HepG2 (cell line): ENCODE measurements at regions not wholly inside any gene's neighbourhood (a gene's known extent, or its start where the extent isn't known, plus 50 kb on each side); places are given as distances from the start of the nearest gene placed in this dataset.
A peak's percentile ranks its signal among the peaks of the same experiment; 100 is the strongest.

Experiments
- ATAC-seq: fragments of 200-7000 bp; cut with Tn5 transposase; 3 replicates; pipeline ENCODE4 v1.9.1; 2020; ENCODE audit warnings: mild to moderate bottlenecking, moderate library complexity
- BruUV-seq: library from RNA; stranded (reverse); fragments of 400-500 nt; replicated peaks from 2 replicates; lab custom pipeline; 2021; lab: Mats Ljungman, UMichigan
- CTCF ChIA-PET: fragments of 300-600 bp; formaldehyde crosslinking; extraction: SDS; loops from one replicate; lab custom pipeline; 2021; ENCODE audit warnings: low total read pairs, inconsistent platforms, low intra/inter-chr PET ratio; lab: Yijun Ruan, JAX
- POLR2A ChIA-PET: fragments of 350-600 bp; sonication (Branson Sonifier 250); formaldehyde crosslinking; loops from one replicate; lab custom pipeline; 2020; ENCODE audit warnings: antibody characterized with exemption, inconsistent platforms; lab: Yijun Ruan, JAX
- DNase-seq: peaks from one replicate; pipeline ENCODE4 v3.0.0-alpha.2; 2015; ENCODE audit warnings: low spot score
- FAIRE-seq: peaks from 3 replicates; lab custom pipeline; 2011; peaks lifted over from hg19 to GRCh38; lab: Jason Lieb, UNC
- H2AFZ ChIP-seq: one replicate; pipeline ENCODE4 v1.6.1; 2011; ENCODE audit warnings: low read length, inconsistent platforms
- H3K27ac ChIP-seq: fragments of 300-600 bp; 3 replicates; pipeline ENCODE4 v1.8.0; 2011; ENCODE audit warnings: mixed run types, mild to moderate bottlenecking, mixed read lengths, low read length, inconsistent platforms; ENCODE audit not compliant: insufficient read depth; ENCODE audit errors: extremely low read length
- H3K27me3 ChIP-seq, 2 experiments: fragments of 200-600 bp in 1 of 2; 2 replicates in 1 of 2; 3 replicates in 1 of 2; pipeline versions ENCODE4 v1.6.0 to v1.8.0; 2011; ENCODE audit warnings: low read length in 2 of 2, mild to moderate bottlenecking in 2 of 2, moderate library complexity in 2 of 2, inconsistent platforms in 1 of 2; ENCODE audit not compliant: insufficient read depth in 2 of 2, control insufficient read depth in 1 of 2
- H3K36me3 ChIP-seq, 2 experiments: fragments of 200-600 bp in 1 of 2; replicated peaks in 1 of 2; 2 replicates in 1 of 2; 3 replicates in 1 of 2; pipeline versions ENCODE4 v1.5.1 to v1.8.0; 2011; ENCODE audit warnings: low read length in 2 of 2, inconsistent platforms in 1 of 2; ENCODE audit not compliant: insufficient read depth in 2 of 2, control insufficient read depth in 1 of 2
- H3K4me1 ChIP-seq: 2 replicates; pipeline ENCODE4 v1.5.1; 2012; ENCODE audit warnings: low read length, inconsistent platforms; ENCODE audit not compliant: insufficient read depth
- H3K4me2 ChIP-seq: 2 replicates; pipeline ENCODE4 v1.6.0; 2011; ENCODE audit warnings: low read depth, low read length, inconsistent platforms
- H3K4me3 ChIP-seq, 3 experiments: fragments of 200-600 bp in 1 of 3; sonication (generic), shearing (Covaris generic) in 1 of 3; replicated peaks in 1 of 3; 2 replicates each; pipeline ENCODE4 v1.5.1; 2011 to 2016; ENCODE audit warnings: low read length in 3 of 3, inconsistent platforms in 2 of 3, low read depth in 2 of 3, mild to moderate bottlenecking in 2 of 3, control low read depth in 1 of 3, mixed read lengths in 1 of 3; ENCODE audit not compliant: insufficient read depth in 1 of 3
- H3K79me2 ChIP-seq: one replicate; pipeline ENCODE4 v1.6.1; 2011; ENCODE audit warnings: low read length, inconsistent platforms; ENCODE audit not compliant: insufficient read depth
- H3K9ac ChIP-seq: 2 replicates; pipeline ENCODE4 v1.6.0; 2011; ENCODE audit warnings: mild to moderate bottlenecking, low read depth, low read length, inconsistent platforms; ENCODE audit not compliant: insufficient read depth
- H3K9me3 ChIP-seq: 2 replicates; pipeline ENCODE4 v1.5.1; 2012; ENCODE audit warnings: mild to moderate bottlenecking, low read length
- H4K20me1 ChIP-seq: 2 replicates; pipeline ENCODE4 v1.6.0; 2011; ENCODE audit warnings: inconsistent platforms, mild to moderate bottlenecking, low read length, moderate library complexity; ENCODE audit not compliant: insufficient read depth
- FOSL2 ChIP-seq: sonication (generic); formaldehyde crosslinking; IDR thresholded peaks from 2 replicates; pipeline ENCODE4 v1.4.0; 2020; ENCODE audit warnings: missing genetic modification reagents
- MIXL1 ChIP-seq: IDR thresholded peaks from 2 replicates; pipeline ENCODE4 v1.6.1; 2016
- ZFP36L2 ChIP-seq: sonication (generic); formaldehyde crosslinking; IDR thresholded peaks from 2 replicates; pipeline ENCODE4 v1.4.0; 2020; ENCODE audit warnings: missing genetic modification reagents
- ZNF263 ChIP-seq: sonication (generic); formaldehyde crosslinking; IDR thresholded peaks from 2 replicates; pipeline ENCODE4 v1.4.0; 2020; ENCODE audit warnings: missing genetic modification reagents
- WGBS: methylation state at CpG from one replicate; pipeline ENCODE4 v1.1.6; 2017; ENCODE audit warnings: low lambda C conversion rate; 5-methylcytosine and 5-hydroxymethylcytosine counted together
- in situ Hi-C: cut with HindIII; loops from 2 replicates; pipeline ENCODE4 v1.10.0; 2017; ENCODE audit warnings: low pct_unique_long_range_greater_than_20kb; ENCODE audit not compliant: extremely low pct_ligation_motif_present
- intact Hi-C: fragments of 100-400 bp; cut with micrococcal nuclease; formaldehyde crosslinking; loops from one replicate; pipeline ENCODE4 v1.10.0; 2022; ENCODE audit not compliant: unreplicated experiment
- TF ChIP-seq, protein P1 (sequence below): sonication (generic); formaldehyde crosslinking; IDR thresholded peaks from 2 replicates; pipeline ENCODE4 v1.5.0; 2020; ENCODE audit warnings: mild to moderate bottlenecking, missing genetic modification reagents, borderline replicate concordance
- TF ChIP-seq, protein P2 (sequence below): sonication (generic); formaldehyde crosslinking; IDR thresholded peaks from 2 replicates; pipeline ENCODE4 v1.4.0; 2020; ENCODE audit warnings: missing genetic modification reagents

DNA sequence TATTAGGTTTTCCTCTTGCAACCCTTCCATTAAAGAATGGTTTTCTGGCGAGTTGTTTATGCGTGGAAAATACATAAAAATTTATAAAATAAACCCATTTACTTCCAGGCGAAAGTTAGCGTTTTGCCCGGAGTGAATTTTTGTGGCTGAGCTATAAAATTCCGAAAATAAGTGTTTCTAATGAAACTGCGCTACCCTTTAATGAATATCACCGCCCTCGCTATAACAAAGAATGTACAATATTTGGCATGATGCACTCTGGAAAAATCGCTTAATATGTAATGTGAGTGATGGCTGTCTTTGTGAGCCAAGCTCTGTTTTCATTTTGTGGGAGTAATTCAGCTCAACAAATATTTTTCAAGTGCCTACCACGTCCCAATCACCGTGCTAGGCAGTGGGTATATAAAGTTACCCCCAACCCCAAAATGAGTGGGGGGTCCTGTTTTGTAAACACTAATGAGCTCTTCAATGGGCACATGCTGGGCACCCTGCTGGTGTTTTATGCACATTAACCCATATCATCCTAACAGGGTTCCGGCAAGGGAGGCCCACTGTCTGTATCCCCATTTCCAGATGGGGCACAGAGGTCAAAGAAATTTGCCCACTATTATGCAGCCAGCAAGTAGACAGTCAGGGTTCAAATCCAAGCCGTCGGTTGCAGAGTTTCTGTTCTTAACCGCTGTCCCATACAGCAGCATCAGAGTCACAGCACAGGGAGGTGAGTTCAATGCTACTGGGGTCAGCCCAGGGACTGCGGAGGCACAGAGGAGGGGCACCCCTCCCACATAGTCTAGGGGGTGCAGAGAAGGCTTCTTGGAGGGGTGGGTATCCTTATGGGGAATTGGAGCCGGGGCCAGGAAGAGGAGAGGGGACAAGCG lies 65.7 kb upstream of the STX18 start:
- 96% methylated on average over 19 of the region's 19 CpGs for WGBS
- in situ Hi-C loops = no loop called here
- DNase-seq = no peak
- Histone ChIP-seq H3K27ac (no peak overlapping the region), H3K4me1 (peaks cover 59% of the 10 kb centered on the region), H3K4me3 (no peak overlapping the region), H3K9me3 (no peaks in the 10 kb centered on the region), H2AFZ (no peak overlapping the region), H3K4me2 (no peak overlapping the region), H4K20me1 (no peaks in the 10 kb centered on the region), H3K27me3 (no peaks in the 10 kb centered on the region), H3K9ac (no peak overlapping the region), H3K36me3 (no peaks in the 10 kb centered on the region), H3K79me2 (no peaks in the 10 kb centered on the region)
- no peak for FAIRE-seq
- no peak for TF ChIP-seq MIXL1 (CRISPR knock-in tag)
- TF ChIP-seq ZFP36L2 (CRISPR knock-in tag) = no peak
- CTCF ChIA-PET = no interaction called here
- ATAC-seq = no peak
- POLR2A ChIA-PET = interaction anchor here (0.6 kb wide), 1 partner anchor 65 kb away, joined by 3 read pairs; the partner anchor contains the start of gene STX18
- BruUV-seq = no TSS peak
- intact Hi-C loops = no loop called here

DNA sequence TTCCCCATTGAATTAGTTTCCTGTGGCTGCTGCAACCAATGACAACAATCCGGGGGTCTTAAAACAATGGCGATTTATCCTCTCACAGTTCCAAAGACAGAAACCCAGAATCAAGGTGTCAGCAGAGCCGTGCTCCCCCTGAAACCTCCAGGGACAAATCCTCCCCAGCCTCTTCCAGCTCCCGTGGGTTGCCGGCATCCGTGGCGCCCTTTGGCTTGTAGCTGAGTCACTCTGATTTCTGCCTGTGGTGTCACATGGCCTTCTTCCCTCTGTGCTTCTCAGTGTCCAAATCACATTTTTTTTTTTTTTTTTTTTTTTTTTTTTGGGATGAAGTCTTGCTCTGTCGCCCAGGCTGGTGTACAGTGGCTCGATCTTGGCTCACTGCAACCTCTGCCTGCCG lies 64.5 kb upstream of the STX18 start:
- TF ChIP-seq, protein P1, sequence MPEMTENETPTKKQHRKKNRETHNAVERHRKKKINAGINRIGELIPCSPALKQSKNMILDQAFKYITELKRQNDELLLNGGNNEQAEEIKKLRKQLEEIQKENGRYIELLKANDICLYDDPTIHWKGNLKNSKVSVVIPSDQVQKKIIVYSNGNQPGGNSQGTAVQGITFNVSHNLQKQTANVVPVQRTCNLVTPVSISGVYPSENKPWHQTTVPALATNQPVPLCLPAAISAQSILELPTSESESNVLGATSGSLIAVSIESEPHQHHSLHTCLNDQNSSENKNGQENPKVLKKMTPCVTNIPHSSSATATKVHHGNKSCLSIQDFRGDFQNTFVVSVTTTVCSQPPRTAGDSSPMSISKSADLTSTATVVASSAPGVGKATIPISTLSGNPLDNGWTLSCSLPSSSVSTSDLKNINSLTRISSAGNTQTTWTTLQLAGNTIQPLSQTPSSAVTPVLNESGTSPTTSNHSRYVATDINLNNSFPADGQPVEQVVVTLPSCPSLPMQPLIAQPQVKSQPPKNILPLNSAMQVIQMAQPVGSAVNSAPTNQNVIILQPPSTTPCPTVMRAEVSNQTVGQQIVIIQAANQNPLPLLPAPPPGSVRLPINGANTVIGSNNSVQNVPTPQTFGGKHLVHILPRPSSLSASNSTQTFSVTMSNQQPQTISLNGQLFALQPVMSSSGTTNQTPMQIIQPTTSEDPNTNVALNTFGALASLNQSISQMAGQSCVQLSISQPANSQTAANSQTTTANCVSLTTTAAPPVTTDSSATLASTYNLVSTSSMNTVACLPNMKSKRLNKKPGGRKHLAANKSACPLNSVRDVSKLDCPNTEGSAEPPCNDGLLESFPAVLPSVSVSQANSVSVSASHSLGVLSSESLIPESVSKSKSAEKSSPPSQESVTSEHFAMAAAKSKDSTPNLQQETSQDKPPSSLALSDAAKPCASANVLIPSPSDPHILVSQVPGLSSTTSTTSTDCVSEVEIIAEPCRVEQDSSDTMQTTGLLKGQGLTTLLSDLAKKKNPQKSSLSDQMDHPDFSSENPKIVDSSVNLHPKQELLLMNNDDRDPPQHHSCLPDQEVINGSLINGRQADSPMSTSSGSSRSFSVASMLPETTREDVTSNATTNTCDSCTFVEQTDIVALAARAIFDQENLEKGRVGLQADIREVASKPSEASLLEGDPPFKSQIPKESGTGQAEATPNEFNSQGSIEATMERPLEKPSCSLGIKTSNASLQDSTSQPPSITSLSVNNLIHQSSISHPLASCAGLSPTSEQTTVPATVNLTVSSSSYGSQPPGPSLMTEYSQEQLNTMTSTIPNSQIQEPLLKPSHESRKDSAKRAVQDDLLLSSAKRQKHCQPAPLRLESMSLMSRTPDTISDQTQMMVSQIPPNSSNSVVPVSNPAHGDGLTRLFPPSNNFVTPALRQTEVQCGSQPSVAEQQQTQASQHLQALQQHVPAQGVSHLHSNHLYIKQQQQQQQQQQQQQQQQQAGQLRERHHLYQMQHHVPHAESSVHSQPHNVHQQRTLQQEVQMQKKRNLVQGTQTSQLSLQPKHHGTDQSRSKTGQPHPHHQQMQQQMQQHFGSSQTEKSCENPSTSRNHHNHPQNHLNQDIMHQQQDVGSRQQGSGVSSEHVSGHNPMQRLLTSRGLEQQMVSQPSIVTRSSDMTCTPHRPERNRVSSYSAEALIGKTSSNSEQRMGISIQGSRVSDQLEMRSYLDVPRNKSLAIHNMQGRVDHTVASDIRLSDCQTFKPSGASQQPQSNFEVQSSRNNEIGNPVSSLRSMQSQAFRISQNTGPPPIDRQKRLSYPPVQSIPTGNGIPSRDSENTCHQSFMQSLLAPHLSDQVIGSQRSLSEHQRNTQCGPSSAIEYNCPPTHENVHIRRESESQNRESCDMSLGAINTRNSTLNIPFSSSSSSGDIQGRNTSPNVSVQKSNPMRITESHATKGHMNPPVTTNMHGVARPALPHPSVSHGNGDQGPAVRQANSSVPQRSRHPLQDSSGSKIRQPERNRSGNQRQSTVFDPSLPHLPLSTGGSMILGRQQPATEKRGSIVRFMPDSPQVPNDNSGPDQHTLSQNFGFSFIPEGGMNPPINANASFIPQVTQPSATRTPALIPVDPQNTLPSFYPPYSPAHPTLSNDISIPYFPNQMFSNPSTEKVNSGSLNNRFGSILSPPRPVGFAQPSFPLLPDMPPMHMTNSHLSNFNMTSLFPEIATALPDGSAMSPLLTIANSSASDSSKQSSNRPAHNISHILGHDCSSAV (CRISPR knock-in tag) = no peak
- TF ChIP-seq FOSL2 (CRISPR knock-in tag) (peak; percentile 31; the same call in 1 of the 2 replicates), ZNF263 (CRISPR knock-in tag) (peak; percentile 80)
- TF ChIP-seq, protein P2, sequence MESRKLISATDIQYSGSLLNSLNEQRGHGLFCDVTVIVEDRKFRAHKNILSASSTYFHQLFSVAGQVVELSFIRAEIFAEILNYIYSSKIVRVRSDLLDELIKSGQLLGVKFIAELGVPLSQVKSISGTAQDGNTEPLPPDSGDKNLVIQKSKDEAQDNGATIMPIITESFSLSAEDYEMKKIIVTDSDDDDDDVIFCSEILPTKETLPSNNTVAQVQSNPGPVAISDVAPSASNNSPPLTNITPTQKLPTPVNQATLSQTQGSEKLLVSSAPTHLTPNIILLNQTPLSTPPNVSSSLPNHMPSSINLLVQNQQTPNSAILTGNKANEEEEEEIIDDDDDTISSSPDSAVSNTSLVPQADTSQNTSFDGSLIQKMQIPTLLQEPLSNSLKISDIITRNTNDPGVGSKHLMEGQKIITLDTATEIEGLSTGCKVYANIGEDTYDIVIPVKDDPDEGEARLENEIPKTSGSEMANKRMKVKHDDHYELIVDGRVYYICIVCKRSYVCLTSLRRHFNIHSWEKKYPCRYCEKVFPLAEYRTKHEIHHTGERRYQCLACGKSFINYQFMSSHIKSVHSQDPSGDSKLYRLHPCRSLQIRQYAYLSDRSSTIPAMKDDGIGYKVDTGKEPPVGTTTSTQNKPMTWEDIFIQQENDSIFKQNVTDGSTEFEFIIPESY = peak; percentile 75
- FAIRE-seq (no peak), DNase-seq (no peak), ATAC-seq (no peak)
- H3K79me2 ChIP-seq = no peaks in the 10 kb centered on the region
- no peak overlapping the region for H3K9ac ChIP-seq
- no peaks in the 10 kb centered on the region for H3K27me3 ChIP-seq
- H3K36me3 ChIP-seq = no peaks in the 10 kb centered on the region
- in situ Hi-C loops = no loop called here
- WGBS = 93% methylated on average over 10 of the region's 10 CpGs
- no peak overlapping the region for H3K4me2 ChIP-seq
- H2AFZ ChIP-seq = no peak overlapping the region
- ChIA-PET POLR2A (no interaction called here), CTCF (no interaction called here)
- H3K27ac ChIP-seq = no peak overlapping the region
- H3K4me1 ChIP-seq = peaks cover 61% of the 10 kb centered on the region
- BruUV-seq = no TSS peak
- no peak overlapping the region for H3K4me3 ChIP-seq
- H4K20me1 ChIP-seq = no peaks in the 10 kb centered on the region
- intact Hi-C loops = no loop called here
- H3K9me3 ChIP-seq = no peaks in the 10 kb centered on the region
